ENCODE measurements at regions not wholly inside any gene's neighbourhood (a gene's known extent, or its start where the extent isn't known, plus 50 kb on each side); places are given as distances from the start of the nearest gene placed in this dataset.

GRCh38 chr1:234718496-234719453 lies 108.8 kb upstream of the IRF2BP2 start:
- no peak for DNase-seq (ENCODE audit: low spot score)

- DNase-seq (ENCODE audit: low spot score) = no peak
Observed at GRCh38 chr1:234716908-234717375, 107.0 kb upstream of the IRF2BP2 start.

GRCh38 chr1:234715252-234716014 lies 105.5 kb upstream of the IRF2BP2 start:
- no peak for DNase-seq (ENCODE audit: low spot score)

GRCh38 chr1:234713859-234714258 lies 103.9 kb upstream of the IRF2BP2 start:
- no peak for DNase-seq (ENCODE audit: low spot score)

- no peak for DNase-seq (ENCODE audit: low spot score)
Observed at GRCh38 chr1:234713440-234713839, 103.5 kb upstream of the IRF2BP2 start.

- no peak for DNase-seq (ENCODE audit: low spot score)
Observed at GRCh38 chr1:234712891-234713305, 102.9 kb upstream of the IRF2BP2 start.

GRCh38 chr1:234710936-234711724 lies 101.2 kb upstream of the IRF2BP2 start:
- no peak for DNase-seq (ENCODE audit: low spot score)

GRCh38 chr1:234710381-234710780 lies 100.4 kb upstream of the IRF2BP2 start:
- no peak for DNase-seq (ENCODE audit: low spot score)

GRCh38 chr1:234709473-234710228 lies 99.7 kb upstream of the IRF2BP2 start:
- DNase-seq (ENCODE audit: low spot score) = no peak

- no peak for DNase-seq (ENCODE audit: low spot score)
Observed at GRCh38 chr1:234708700-234709395, 98.9 kb upstream of the IRF2BP2 start.

- DNase-seq (ENCODE audit: low spot score) = no peak
Observed at GRCh38 chr1:234707641-234708040, 97.7 kb upstream of the IRF2BP2 start.

- no peak for DNase-seq (ENCODE audit: low spot score)
Observed at GRCh38 chr1:234706931-234707330, 97.0 kb upstream of the IRF2BP2 start.

GRCh38 chr1:234706199-234706598 lies 96.2 kb upstream of the IRF2BP2 start:
- DNase-seq (ENCODE audit: low spot score) = no peak

- DNase-seq (ENCODE audit: low spot score) = no peak
Observed at GRCh38 chr1:234705615-234706014, 95.6 kb upstream of the IRF2BP2 start.

- DNase-seq (ENCODE audit: low spot score) = no peak
Observed at GRCh38 chr1:234704106-234704887, 94.3 kb upstream of the IRF2BP2 start.

GRCh38 chr1:234702342-234703000 lies 92.5 kb upstream of the IRF2BP2 start:
- DNase-seq (ENCODE audit: low spot score) = no peak

- no peak for DNase-seq (ENCODE audit: low spot score)
Observed at GRCh38 chr1:234701737-234702341, 91.9 kb upstream of the IRF2BP2 start.

- DNase-seq (ENCODE audit: low spot score) = peak; percentile 91
Observed at GRCh38 chr1:234699795-234700665, 90.1 kb upstream of the IRF2BP2 start.

Measured in SW480 (cell line).